ENCODE measurements at regions not wholly inside any gene's neighbourhood (a gene's known extent, or its start where the extent isn't known, plus 50 kb on each side); places are given as distances from the start of the nearest gene placed in this dataset.

DNA sequence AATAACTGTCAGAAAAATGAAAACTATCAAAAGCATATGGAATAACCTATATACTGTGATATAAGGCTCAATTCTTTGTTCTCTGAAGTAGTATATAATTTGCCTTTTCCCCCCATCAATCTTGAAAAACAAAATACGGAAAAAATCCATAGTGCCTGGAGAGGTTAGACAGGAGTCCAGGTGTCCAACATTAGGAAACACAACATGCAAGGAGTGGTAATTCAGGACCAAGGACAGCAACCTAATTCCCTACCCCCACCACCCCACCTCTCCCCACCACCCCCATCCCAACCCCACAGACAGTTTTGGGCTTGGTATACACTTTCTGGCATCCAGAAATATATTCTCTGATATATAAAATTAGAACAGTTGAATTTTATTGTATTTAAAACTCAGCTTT lies 55.1 kb upstream of the SLC25A26 start:
- no peak for TF ChIP-seq JUND (IDR thresholded peaks at IDR 0.05; ENCODE audit: low read depth)
- DNase-seq (ENCODE audit: low read depth in 1 of 2, low spot score in 1 of 2), result peak in 1 of 2 experiments; percentile 27
- in situ Hi-C loops (cut with HindIII; ENCODE audit: low pct_unique_long_range_greater_than_20kb, low sequenced_read_pairs), result no loop called here

DNA sequence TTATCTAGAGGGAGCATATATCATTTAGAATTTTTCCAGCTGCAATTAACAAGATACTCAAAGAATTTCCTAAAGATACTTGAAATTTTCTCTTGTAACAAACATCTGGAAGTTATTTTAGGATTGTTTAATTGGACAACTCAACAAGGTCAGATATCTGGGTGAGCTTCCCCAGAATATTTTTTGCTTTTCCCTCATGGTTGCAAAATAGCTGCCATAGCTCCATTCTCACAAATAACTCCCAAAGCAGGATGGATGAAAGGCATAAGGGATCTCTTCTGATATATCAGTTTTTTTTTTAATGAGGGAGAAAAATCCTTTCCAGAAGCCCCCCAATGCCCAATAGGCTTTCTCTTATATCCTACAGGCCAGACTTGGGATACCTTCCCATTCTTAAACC lies 56.6 kb upstream of the SLC25A26 start:
- in situ Hi-C loops (cut with HindIII; ENCODE audit: low pct_unique_long_range_greater_than_20kb, low sequenced_read_pairs), result no loop called here
- no peak for DNase-seq (ENCODE audit: low read depth in 1 of 2, low spot score in 1 of 2)
- TF ChIP-seq JUND (IDR thresholded peaks at IDR 0.05; ENCODE audit: low read depth), result no peak

DNA sequence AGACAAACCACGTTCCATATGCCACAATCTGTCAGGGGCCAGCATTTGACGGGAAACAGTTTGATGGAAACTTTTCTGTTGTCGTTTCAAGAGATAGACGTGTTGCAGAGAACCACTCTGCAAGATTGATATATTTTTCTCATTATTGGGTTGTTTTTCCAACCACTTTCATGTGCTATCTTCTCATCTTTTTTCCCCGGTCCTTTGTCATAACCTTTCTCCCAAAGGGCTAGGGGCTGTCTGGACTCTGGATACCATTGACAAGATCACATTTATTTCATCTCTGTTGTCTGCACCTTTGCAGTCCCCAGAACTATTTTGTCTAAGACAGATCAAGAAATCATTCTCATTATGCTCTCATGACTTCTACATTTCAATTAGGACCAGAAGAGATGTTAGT lies 57.6 kb upstream of the SLC25A26 start:
- no peak for TF ChIP-seq JUND (IDR thresholded peaks at IDR 0.05; ENCODE audit: low read depth)
- DNase-seq (ENCODE audit: low read depth in 1 of 2, low spot score in 1 of 2), result no peak
- in situ Hi-C loops (cut with HindIII; ENCODE audit: low pct_unique_long_range_greater_than_20kb, low sequenced_read_pairs), result no loop called here

GRCh38 chr3:66162766-66163165 lies 58.0 kb upstream of the SLC25A26 start:
- DNase-seq (ENCODE audit: low read depth in 1 of 2, low spot score in 1 of 2), result no peak
- in situ Hi-C loops (cut with HindIII; ENCODE audit: low pct_unique_long_range_greater_than_20kb, low sequenced_read_pairs), result no loop called here
- no peak for TF ChIP-seq JUND (IDR thresholded peaks at IDR 0.05; ENCODE audit: low read depth)

GRCh38 chr3:66158933-66159683 lies 61.7 kb upstream of the SLC25A26 start:
- in situ Hi-C loops (cut with HindIII; ENCODE audit: low pct_unique_long_range_greater_than_20kb, low sequenced_read_pairs), result no loop called here
- no peak for TF ChIP-seq JUND (IDR thresholded peaks at IDR 0.05; ENCODE audit: low read depth)
- DNase-seq (ENCODE audit: low read depth in 1 of 2, low spot score in 1 of 2), result no peak

DNA sequence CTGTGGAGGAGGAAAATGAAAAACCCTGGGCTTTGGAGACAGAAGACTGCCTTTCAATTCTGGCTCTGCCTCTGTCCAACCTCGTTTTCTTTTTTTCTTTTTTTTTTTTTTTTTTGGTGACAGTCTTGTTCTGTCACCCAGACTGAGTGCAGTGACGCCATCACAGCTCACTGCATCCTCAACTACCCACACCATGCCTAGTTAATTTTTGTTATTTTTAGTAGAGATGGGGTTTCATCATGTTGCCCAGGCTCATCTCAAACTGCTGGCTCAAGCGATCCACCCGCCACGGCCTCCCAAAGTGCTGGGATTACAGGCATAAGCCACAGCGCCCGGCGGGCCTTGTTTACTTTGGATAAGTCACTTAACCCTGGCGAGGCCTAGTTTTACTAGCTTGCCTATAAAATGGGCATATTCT lies 66.3 kb upstream of the SLC25A26 start:
- no peak for DNase-seq (ENCODE audit: low read depth in 1 of 2, low spot score in 1 of 2)
- in situ Hi-C loops (cut with HindIII; ENCODE audit: low pct_unique_long_range_greater_than_20kb, low sequenced_read_pairs), result no loop called here
- TF ChIP-seq JUND (IDR thresholded peaks at IDR 0.05; ENCODE audit: low read depth), result no peak

GRCh38 chr3:66153481-66154443 lies 67.0 kb upstream of the SLC25A26 start:
- TF ChIP-seq JUND (IDR thresholded peaks at IDR 0.05; ENCODE audit: low read depth), result no peak
- in situ Hi-C loops (cut with HindIII; ENCODE audit: low pct_unique_long_range_greater_than_20kb, low sequenced_read_pairs), result no loop called here
- DNase-seq (ENCODE audit: low read depth in 1 of 2, low spot score in 1 of 2), result no peak

- DNase-seq (ENCODE audit: low read depth in 1 of 2, low spot score in 1 of 2), result no peak
- TF ChIP-seq JUND (IDR thresholded peaks at IDR 0.05; ENCODE audit: low read depth), result no peak
- in situ Hi-C loops (cut with HindIII; ENCODE audit: low pct_unique_long_range_greater_than_20kb, low sequenced_read_pairs), result no loop called here
These were observed 68.5 kb upstream of the SLC25A26 start for GRCh38 chr3:66152336-66152735.

DNA sequence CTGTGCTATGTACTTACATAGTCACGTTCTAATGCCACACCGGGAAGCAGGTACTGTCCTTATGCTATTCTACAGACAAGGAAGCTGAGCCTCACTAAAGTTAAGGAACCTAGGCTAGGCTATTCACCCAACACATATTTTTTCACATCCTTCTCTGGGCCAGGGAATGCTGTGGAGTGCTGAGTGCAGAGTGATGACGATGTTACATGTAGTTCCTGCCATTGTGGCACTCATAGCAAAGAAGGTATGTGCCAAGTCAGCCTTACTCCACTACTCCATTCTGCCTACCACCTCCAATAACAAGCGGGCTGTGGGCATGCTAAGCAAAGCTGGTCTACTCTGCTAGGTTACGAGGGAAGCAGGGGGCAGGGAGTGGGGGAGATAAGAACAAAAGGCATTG lies 69.8 kb upstream of the SLC25A26 start:
- in situ Hi-C loops (cut with HindIII; ENCODE audit: low pct_unique_long_range_greater_than_20kb, low sequenced_read_pairs), result no loop called here
- TF ChIP-seq JUND (IDR thresholded peaks at IDR 0.05; ENCODE audit: low read depth), result no peak

DNA sequence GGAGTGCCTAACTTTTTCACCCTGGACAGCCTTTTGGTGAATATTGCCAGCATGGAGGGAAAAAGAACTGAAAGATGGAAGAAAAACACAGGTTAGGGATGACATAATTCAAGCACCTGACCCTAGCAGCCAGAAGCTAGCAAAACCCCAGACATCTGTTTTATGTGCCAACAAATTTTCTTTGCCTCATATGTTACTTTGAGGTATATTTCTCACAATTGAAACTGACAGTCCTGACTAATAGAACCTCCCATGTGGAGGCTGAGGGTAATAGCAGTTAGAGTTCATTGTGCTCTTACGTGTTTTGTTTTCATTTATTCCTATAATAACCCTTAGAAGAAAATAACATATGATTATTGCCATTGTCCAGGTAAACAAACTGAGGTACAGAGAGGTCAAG lies 71.5 kb upstream of the SLC25A26 start:
- no peak for TF ChIP-seq JUND (IDR thresholded peaks at IDR 0.05; ENCODE audit: low read depth)
- DNase-seq (ENCODE audit: low read depth in 1 of 2, low spot score in 1 of 2), result no peak
- in situ Hi-C loops (cut with HindIII; ENCODE audit: low pct_unique_long_range_greater_than_20kb, low sequenced_read_pairs), result no loop called here

More for the DNA sequence above, 69.8 kb upstream of the SLC25A26 start:
- DNase-seq (ENCODE audit: low read depth in 1 of 2, low spot score in 1 of 2), result no peak

DNA sequence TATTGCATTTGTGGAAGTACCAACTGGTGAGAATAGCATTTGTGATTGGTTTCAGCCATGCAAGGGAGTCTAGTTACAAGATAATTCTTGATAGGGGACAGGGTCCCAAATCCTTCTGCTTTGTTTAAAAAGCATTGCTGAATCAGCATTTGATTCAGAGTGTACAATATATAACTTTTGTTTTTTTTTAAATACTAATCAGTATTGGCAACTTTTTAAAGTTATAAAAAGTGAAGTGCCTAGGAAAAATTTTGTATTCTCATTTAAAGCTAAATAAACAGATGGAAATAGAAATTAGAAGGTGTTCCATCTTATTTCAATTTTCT lies 75.4 kb upstream of the SLC25A26 start:
- no peak for DNase-seq (ENCODE audit: low read depth in 1 of 2, low spot score in 1 of 2)
- no peak for TF ChIP-seq JUND (IDR thresholded peaks at IDR 0.05; ENCODE audit: low read depth)
- in situ Hi-C loops (cut with HindIII; ENCODE audit: low pct_unique_long_range_greater_than_20kb, low sequenced_read_pairs), result no loop called here

DNA sequence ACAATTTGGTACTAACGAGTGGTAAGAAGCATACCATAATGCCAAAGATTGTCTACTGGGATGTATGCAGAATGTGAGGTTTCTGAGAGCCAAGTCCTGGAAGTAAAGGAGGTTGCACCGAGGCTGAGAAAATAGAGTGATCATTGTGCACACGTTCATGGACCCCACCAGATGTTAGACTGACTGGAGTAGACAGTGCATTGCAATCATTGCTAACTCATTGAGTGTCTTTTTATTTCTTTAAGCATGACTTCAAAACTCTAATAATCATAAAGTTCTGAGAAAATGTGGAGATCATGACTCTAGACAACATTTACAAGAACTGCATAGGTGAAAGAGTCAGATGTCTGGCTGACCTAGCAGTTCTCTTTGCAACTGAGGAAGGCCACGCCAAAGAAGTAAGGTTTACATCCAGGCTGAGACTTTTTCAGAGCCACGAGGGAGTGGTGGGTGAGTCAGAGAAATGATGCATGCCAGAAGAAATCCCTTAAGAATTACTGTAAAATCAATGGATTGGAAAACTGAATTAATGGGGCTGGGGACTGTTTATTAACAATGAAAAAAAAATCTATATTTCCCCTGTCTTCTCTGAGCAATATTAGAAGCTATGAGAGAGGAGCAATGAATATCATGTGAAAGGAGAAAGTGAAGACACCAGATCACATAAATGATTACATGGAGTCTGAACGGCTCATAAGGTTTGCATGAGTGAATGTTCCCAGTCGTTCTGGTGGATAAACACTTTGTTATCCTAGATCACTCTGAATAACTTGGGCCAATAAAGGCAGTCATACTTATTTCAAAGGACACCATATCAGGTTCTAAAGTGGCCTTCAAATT lies 76.0 kb upstream of the SLC25A26 start:
- in situ Hi-C loops (cut with HindIII; ENCODE audit: low pct_unique_long_range_greater_than_20kb, low sequenced_read_pairs), result no loop called here
- no peak for DNase-seq (ENCODE audit: low read depth in 1 of 2, low spot score in 1 of 2)
- TF ChIP-seq JUND (IDR thresholded peaks at IDR 0.05; ENCODE audit: low read depth), result no peak
